Neural progenitor cell (in vitro differentiated cells): ENCODE measurements at regions not wholly inside any gene's neighbourhood (a gene's known extent, or its start where the extent isn't known, plus 50 kb on each side); places are given as distances from the start of the nearest gene placed in this dataset.

Experiments used
- CTCF ChIP-seq: fragments of 200-600 bp; sonication (generic); IDR thresholded peaks from 2 replicates; pipeline ENCODE4 v1.5.1; 2017; ENCODE audit warnings: antibody characterized with exemption, mild to moderate bottlenecking
- EZH2 ChIP-seq: fragments of 200-600 bp; sonication (generic); IDR thresholded peaks from 2 replicates; pipeline ENCODE4 v1.6.1; 2017; ENCODE audit warnings: antibody characterized with exemption, mild to moderate bottlenecking, moderate library complexity
- EZH2phosphoT487 ChIP-seq: fragments of 200-600 bp; sonication (generic); IDR thresholded peaks from 2 replicates; pipeline ENCODE4 v1.6.1; 2017; ENCODE audit warnings: antibody characterized with exemption

GRCh38 chr4:110878956-110879355 is 256.1 kb upstream of the PITX2 start:
- TF ChIP-seq CTCF (no peak), EZH2 (no peak), EZH2phosphoT487 (no peak)
